NCI-H2171 treated with DMSO at 0.1 percent for 48 hours (cell line): ENCODE measurements at regions not wholly inside any gene's neighbourhood (a gene's known extent, or its start where the extent isn't known, plus 50 kb on each side); places are given as distances from the start of the nearest gene placed in this dataset.

Experiments
- DNase-seq: peaks from one replicate; lab custom pipeline; 2025; lab: John Stamatoyannopoulos, UW

GRCh38 chr19:30634996-30635975 is 263.1 kb downstream of the ZNF536 start:
- DNase-seq = peak; percentile 87

DNA sequence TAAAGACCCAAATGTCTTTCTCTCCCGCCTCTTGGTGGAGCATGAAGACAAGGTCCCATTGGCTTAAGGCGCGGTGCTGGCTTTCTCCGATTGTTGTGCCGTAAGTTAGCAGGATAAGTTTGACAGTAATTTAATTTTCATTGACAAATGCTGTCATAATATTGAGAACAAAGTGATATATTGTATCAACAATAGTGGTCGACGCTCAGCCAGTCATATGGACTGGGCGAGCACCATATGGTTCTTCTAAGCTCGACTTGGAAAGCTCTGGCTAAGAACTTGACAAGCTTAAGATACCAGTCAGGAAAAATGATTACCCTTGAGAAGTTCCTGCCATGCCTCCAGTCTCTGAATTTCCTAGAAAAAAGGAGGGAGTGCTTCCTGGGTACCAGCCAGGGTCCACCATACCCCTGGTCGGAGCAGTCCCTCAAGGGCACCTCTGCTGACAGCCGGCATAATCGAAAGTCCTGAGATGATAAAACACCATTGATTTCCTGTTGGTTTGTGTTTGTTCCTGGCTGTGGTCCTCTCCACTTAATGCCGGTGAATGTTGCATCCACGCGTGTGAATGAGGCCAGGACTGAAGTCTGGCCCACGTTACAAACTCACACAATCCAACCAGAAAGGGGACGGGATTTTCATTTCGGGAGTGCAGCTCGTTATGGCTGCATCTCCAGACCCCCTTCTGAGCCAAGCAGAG is 262.1 kb downstream of the ZNF536 start:
- DNase-seq = no peak

GRCh38 chr19:30631033-30631370 is 258.8 kb downstream of the ZNF536 start:
- peak; percentile 98 for DNase-seq

- DNase-seq = peak; percentile 72
Observed at GRCh38 chr19:30630289-30631032, 258.3 kb downstream of the ZNF536 start.

DNA sequence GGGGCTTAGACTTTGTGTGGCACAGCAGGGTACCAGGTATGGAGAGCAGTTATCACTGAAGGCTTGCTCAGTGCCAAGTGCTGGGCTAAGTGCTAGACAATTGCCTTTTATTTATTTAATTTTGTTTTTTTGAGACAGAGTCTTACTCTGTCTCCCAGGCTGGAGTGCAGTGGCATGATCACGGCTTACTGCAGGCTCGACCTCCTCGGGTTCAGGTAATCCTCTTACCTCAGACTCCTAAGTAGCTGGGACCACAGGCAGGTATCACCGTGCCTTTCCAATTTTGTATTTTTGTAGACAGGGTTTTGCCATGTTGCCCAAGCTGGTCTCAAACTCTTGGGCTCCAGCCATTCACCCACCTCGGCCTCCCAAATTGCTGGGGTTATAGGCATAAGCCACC is 256.9 kb downstream of the ZNF536 start:
- no peak for DNase-seq

DNA sequence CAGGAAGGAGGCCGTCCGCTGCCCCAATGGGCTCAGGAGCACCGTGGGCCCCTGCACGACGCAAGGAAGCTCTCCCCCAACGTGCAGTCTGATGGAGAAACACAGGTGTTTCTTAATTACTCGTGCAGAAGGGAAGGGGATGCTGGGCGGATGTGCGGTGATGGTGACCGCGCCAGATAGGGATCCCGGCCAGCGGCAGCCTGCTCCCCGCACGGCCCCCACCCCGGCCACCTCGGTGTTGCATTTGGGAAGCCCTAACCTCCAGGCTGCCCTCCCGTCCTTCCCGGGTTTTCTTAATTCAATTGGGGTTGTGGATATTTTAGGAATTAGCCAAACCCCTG is 254.4 kb downstream of the ZNF536 start:
- DNase-seq = no peak

DNA sequence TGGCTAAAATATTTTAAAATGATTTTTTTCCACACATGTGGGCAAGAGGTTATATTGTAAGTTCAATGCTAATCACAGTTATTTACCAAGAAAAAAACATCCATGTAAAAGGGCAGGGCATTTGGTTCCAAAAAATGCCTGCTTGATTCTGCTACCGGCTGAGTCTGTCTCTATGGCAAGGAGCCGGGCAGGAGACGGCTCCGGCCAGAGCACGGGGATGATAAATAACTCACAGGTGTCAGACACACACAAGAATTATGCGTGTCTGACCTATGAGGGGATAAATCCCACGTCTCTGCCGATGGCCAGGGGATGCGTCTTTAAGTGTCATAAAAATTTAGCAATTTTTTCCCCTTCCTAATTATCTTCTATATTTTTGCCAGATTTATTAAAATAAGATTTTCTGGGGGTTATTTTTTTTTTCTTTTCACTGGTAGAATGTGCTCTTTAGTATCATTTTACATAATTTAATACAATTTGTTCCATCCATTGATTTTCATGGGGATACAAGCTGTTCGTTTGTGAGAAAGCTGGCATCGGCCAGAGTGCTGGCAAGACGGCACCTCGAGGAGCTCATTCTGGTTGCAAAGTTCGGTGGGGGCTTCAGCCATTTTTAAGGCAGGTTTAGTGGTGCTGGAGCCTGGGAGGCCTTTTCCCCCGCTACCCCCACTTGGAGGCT is 253.9 kb downstream of the ZNF536 start:
- peak; percentile 82 for DNase-seq

DNA sequence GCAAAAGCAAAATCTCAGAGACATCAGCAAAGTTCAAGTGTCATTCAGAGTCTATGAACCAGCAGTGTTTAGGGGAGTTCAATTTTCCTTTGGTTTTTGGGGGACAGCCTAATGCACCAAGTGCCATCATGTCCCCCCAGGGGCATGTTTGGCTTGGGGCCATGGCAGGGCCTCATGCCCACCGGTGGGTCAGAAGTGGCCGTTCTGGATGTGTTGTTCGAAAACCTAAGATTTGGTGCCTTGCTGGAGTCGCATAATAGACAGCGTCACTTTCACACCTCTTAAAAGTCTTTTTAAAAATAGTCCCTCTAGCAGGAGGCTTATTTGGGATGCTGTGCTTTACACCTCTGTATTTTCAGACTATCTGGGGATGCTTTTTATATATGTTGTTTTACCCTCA is 250.1 kb downstream of the ZNF536 start:
- DNase-seq = no peak

DNA sequence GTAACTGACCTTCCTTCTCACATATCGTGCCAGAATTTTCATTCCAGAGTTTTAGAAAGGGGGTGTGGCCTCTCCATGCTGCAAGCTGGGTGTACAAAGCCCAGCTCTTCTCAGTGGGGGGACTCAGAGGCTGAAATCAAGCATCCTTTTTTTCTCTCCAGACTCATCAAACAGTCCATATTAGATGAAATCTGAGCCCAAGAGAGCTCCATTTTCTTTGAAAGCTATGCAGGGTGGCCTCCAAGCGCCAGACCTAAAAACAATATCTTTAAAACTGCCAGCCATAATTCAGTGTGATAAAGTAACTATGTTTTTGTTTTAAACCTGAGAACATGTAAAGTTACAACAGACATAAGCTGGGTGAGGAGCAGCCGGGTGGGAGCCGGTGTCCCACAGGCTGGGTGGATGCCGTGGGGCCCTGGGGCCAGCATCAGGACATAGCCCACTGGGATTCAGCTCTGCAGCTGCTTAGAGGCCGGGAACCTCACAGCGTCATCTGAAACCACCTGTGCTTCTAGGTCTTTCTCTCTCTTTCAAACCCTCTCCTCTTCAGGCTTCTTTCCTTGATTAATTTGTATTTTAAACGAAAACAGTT is 249.2 kb downstream of the ZNF536 start:
- DNase-seq = peak; percentile 62

GRCh38 chr19:30620354-30620753 is 248.2 kb downstream of the ZNF536 start:
- DNase-seq = no peak

- no peak for DNase-seq
Observed at GRCh38 chr19:30609656-30610270, 237.6 kb downstream of the ZNF536 start.

GRCh38 chr19:30608471-30608870 is 236.3 kb downstream of the ZNF536 start:
- no peak for DNase-seq
